ENCODE measurements at regions not wholly inside any gene's neighbourhood (a gene's known extent, or its start where the extent isn't known, plus 50 kb on each side); places are given as distances from the start of the nearest gene placed in this dataset.

GRCh38 chr2:215728504-215729065, 284.8 kb downstream of the MREG start:
- Histone ChIP-seq H3K4me1 (ENCODE audit: control insufficient read depth in 4 of 4, insufficient read depth in 4 of 4, low read length in 3 of 4) (peaks cover 0 to 4% (median 3%) of the 10 kb centered on the region in 4 donors), H3K36me3 (ENCODE audit: control insufficient read depth in 4 of 4, insufficient read depth in 3 of 4, low read depth in 1 of 4, low read length in 3 of 4) (no peaks in the 10 kb centered on the region), H3K4me3 (ENCODE audit: low read depth in 1 of 3, low read length in 3 of 3) (no peak overlapping the region), H3K9ac (ENCODE audit: low read depth in 1 of 2, low read length in 2 of 2) (no peak overlapping the region), H3K9me3 (ENCODE audit: control insufficient read depth in 4 of 4, low read length in 3 of 4) (no peaks in the 10 kb centered on the region), H3K27ac (ENCODE audit: low read depth in 1 of 2, low read length in 2 of 2) (peak overlapping the region in 1 of 2 donors; percentile 43), H3K27me3 (ENCODE audit: control insufficient read depth in 4 of 4, insufficient read depth in 4 of 4, low read length in 3 of 4) (no peaks in the 10 kb centered on the region)
- no peak for DNase-seq (ENCODE audit: low spot score)
- 58% methylated on average over 2 of the region's 2 CpGs for WGBS
- TF ChIP-seq ATF3 (IDR thresholded peaks at IDR 0.05) (no peak), YY1 (IDR thresholded peaks at IDR 0.05) (no peak), HNF4G (IDR thresholded peaks at IDR 0.05) (no peak), SP1 (IDR thresholded peaks at IDR 0.05) (no peak), JUND (IDR thresholded peaks at IDR 0.05) (peak in 1 of 2 donors; percentile 34), FOXA2 (IDR thresholded peaks at IDR 0.05) (no peak), FOXA1 (IDR thresholded peaks at IDR 0.05) (no peak), HNF4A (conservative IDR thresholded peaks at IDR 0.05) (no peak)

GRCh38 chr2:215727507-215728503, 285.5 kb downstream of the MREG start:
- Histone ChIP-seq H3K4me1 (ENCODE audit: control insufficient read depth in 4 of 4, insufficient read depth in 4 of 4, low read length in 3 of 4) (peaks cover 0 to 4% (median 3%) of the 10 kb centered on the region in 4 donors), H3K9ac (ENCODE audit: low read depth in 1 of 2, low read length in 2 of 2) (no peak overlapping the region), H3K36me3 (ENCODE audit: control insufficient read depth in 4 of 4, insufficient read depth in 3 of 4, low read depth in 1 of 4, low read length in 3 of 4) (no peaks in the 10 kb centered on the region), H3K4me3 (ENCODE audit: low read depth in 1 of 3, low read length in 3 of 3) (no peak overlapping the region), H3K27me3 (ENCODE audit: control insufficient read depth in 4 of 4, insufficient read depth in 4 of 4, low read length in 3 of 4) (no peaks in the 10 kb centered on the region), H3K9me3 (ENCODE audit: control insufficient read depth in 4 of 4, low read length in 3 of 4) (no peaks in the 10 kb centered on the region), H3K27ac (ENCODE audit: low read depth in 1 of 2, low read length in 2 of 2) (peak overlapping the region in 1 of 2 donors; percentile 43)
- WGBS: 97% methylated on average over 1 of the region's 1 CpG
- TF ChIP-seq REST (IDR thresholded peaks at IDR 0.05): no peak
- peak; percentile 53 for TF ChIP-seq FOXA1 (IDR thresholded peaks at IDR 0.05)
- TF ChIP-seq ATF3 (IDR thresholded peaks at IDR 0.05): peak; percentile 87
- TF ChIP-seq CTCF (IDR thresholded peaks at IDR 0.05; ENCODE audit: low read depth, low read length, missing input control): no peak
- TF ChIP-seq RAD21 (IDR thresholded peaks at IDR 0.05): peak; percentile 21 to 35
- no peak for TF ChIP-seq EGR1 (IDR thresholded peaks at IDR 0.05; ENCODE audit: low read depth in 2 of 2)
- TF ChIP-seq TAF1 (conservative IDR thresholded peaks at IDR 0.05): no peak
- no peak for TF ChIP-seq NR2F2 (IDR thresholded peaks at IDR 0.05)
- TF ChIP-seq GABPA (IDR thresholded peaks at IDR 0.05 in 1 of 2, conservative IDR thresholded peaks at IDR 0.05 in 1 of 2): no peak
- TF ChIP-seq MAX (IDR thresholded peaks at IDR 0.05): peak; percentile 46
- peak; percentile 63 to 76 for TF ChIP-seq HNF4A (conservative IDR thresholded peaks at IDR 0.05)
- peak; percentile 83 for TF ChIP-seq FOXA2 (IDR thresholded peaks at IDR 0.05)
- TF ChIP-seq ZBTB33 (IDR thresholded peaks at IDR 0.05): peak; percentile 18
- peak; percentile 19 for TF ChIP-seq SP1 (IDR thresholded peaks at IDR 0.05)
- peak; percentile 20 to 71 for TF ChIP-seq RXRA (IDR thresholded peaks at IDR 0.05)
- peak in 1 of 2 donors; percentile 42 for TF ChIP-seq JUND (IDR thresholded peaks at IDR 0.05)
- no peak for TF ChIP-seq HNF4G (IDR thresholded peaks at IDR 0.05)
- TF ChIP-seq YY1 (IDR thresholded peaks at IDR 0.05): peak; percentile 72
- DNase-seq (ENCODE audit: low spot score): no peak

All from liver (tissue), 8 donors.